GM18858 (cell line): ENCODE measurements at regions not wholly inside any gene's neighbourhood (a gene's known extent, or its start where the extent isn't known, plus 50 kb on each side); places are given as distances from the start of the nearest gene placed in this dataset.

Source experiments
- ATAC-seq: cut with Tn5 transposase; IDR thresholded peaks from one replicate; pipeline ENCODE4 v1.9.1; 2021; ENCODE audit not compliant: unreplicated experiment

- no peak for ATAC-seq
Measured at GRCh38 chr9:20012232-20012631, 223.4 kb upstream of the SLC24A2 start.

DNA sequence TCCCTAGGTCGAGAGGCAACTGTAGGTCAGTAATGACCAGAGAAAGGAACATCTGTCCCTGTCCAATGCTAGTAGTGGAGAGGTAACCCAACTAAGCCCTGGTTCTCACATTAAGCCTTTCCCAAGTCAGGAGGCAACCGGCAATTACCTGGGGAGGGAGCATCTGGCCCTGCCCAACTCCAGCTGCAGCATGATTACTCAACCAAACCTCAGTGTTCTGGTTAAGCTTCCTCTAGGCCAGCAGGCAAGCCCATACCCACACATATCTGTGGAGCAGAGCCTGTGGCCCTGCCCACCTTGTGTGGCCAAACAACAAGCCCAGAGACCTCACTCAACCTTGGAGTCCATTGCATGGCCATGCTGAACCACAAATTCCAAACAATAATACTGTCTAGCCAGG lies 220.8 kb upstream of the SLC24A2 start:
- no peak for ATAC-seq

DNA sequence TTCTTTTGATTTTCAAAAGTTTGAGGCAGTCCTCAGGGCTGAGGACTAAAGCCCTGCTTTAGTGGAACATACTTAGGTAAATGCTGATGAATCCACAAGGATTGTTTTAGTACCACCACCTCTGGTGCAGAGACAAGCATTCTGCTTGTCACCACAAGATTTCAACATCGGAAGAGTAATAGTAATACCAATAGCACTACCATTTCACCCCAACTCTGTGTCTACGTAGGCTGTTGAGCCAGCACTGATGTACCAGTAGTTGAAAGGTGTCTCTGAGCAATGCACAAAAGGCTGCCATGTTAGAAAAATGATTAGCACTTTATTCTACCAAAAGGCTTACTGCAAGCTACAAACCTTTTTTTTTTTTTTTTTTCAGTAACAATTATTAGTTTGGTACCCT lies 213.2 kb upstream of the SLC24A2 start:
- ATAC-seq, result no peak

DNA sequence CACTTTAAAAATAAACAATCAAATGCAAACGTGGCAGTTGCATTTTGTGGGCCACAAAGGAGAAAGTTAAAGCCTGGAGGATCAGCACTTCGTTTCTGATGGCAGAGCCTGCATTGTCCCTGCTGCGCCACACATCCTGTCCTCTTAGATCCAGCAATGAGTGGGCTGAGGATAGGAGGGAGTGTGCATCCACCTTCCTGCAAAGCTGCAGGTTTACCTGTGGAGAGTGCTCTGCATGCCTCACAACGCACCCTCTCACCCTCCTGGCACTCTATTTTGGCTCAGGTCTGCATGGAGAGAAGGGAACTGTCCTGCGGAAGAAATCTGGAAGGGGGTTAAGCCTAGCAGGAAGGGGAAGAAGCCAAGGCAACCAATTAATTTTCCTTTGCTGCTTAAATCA lies 212.2 kb upstream of the SLC24A2 start:
- ATAC-seq, result no peak

DNA sequence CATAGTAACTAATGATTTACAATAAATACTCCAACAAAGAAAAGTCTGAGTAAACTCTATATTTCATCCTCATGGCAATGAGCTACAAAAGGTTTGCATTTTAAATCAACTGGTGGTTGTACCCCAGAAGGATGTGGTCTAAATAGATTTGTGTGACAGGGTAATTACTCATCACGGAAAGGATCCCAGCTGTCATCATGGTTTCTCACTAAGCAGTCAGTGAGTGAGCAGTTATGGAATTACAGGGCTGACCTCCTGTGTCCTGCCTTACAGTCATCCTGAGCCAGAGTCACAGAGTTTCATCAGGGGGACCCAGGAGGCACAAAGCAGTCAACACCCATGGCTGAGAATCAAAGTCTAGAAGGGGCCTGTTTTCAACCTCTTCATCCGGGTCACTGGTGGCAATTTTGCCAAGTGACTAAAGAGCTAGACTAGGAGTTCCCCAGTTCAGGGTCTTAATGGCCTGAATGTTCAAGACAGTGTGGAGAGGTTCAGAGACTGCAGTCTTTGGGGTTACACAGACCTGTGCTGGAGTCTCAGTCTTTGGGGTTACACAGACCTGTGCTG lies 210.7 kb upstream of the SLC24A2 start:
- ATAC-seq, result peak; percentile 92

- ATAC-seq, result peak; percentile 33
Measured at GRCh38 chr9:19998823-19999455, 210.1 kb upstream of the SLC24A2 start.

GRCh38 chr9:19998153-19998552 lies 209.3 kb upstream of the SLC24A2 start:
- no peak for ATAC-seq

GRCh38 chr9:19995619-19996018 lies 206.8 kb upstream of the SLC24A2 start:
- no peak for ATAC-seq

DNA sequence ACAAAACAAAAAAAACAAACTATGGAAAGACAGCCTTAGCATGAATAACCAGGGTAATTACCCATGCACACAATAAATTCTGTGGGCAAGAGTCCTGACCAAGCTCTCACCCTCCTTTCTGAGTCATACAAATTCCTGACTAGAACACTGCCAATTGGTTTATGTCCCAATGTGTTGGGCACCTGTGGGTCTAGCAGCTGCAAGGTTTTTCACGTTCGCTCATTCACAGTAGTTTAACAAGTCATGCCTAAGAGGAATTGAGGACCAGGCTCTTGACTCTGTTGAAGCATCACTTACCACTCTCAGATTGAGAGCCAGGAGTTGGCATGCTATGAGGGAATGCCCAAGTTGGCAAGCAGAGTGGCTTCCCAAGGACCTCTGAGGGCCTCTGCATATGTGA lies 205.5 kb upstream of the SLC24A2 start:
- no peak for ATAC-seq

DNA sequence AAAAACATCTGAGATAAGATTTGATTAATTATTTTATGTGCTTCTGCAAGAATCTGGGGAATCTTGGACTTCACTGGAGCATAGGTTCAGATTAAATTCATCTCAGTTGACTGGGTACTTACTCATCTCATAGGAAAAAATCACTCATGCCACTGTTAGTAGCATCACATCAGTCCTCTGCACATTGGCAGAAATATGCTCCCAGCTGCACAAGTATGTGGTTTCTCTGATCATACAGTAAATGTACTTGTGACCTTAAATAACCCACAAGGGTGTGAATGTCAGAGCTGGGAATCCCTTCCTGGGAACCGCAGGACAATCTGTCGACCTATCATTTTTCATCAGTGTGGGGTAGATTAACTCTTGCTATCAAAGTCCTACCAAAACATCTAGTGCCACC lies 203.7 kb upstream of the SLC24A2 start:
- no peak for ATAC-seq

DNA sequence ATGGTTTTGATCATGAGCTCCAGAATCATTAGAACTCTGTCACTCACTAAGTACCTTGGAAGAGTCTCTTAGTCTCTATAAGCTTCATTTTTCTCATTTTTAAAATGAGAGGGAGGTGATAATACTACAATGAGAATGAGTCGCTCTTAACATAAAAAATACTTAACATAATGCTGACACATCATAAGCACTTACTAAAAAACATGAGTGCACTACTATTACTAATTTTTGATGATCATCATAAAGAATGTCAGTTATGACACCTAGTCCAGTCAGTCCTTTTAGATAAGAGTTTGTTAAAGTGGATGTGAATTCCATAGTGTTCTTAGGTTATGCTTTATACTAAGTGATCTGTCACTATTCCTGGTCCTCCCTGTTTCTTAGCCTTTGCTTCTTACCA lies 200.4 kb upstream of the SLC24A2 start:
- no peak for ATAC-seq

GRCh38 chr9:19988281-19988680 lies 199.4 kb upstream of the SLC24A2 start:
- ATAC-seq, result no peak

DNA sequence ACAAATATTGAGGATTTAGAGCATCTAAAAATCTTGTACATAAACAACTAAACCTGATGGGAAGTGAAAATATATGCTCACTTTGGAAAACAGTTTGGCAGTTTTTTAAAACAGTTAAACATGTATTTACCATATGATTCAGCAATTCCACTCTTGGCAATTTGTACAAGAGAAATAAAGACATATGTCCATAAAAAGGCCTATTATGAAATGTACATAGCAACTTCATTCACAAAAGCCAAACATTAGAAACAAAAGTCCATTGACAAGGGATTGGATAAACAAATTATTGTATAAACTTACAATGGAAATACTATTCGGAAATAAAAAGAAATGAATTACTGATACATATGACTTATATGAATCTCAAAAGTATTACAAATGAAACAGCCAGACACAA lies 196.2 kb upstream of the SLC24A2 start:
- no peak for ATAC-seq

GRCh38 chr9:19976226-19976625 lies 187.4 kb upstream of the SLC24A2 start:
- ATAC-seq, result peak; percentile 63

DNA sequence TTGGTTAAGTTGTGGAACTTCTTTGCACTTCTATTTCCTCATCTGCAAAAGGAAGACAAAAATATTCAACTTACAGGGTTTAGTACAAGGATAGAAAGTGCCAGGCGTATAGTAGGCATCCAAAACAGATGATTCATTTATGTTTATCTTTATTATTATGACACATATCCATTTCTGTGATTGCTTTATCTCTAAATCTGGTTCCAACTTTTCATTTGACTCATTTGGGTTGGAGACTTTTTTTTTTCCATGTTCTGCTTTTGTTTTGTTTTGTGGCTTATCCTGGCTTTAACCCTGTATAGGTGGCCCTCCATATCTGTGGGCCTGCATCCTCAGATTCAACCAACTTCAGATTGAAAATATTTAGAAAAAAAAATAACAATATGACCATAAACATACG lies 186.7 kb upstream of the SLC24A2 start:
- no peak for ATAC-seq

GRCh38 chr9:19969721-19970120 lies 180.9 kb upstream of the SLC24A2 start:
- no peak for ATAC-seq

- ATAC-seq, result no peak
Measured at GRCh38 chr9:19967888-19968459, 179.1 kb upstream of the SLC24A2 start.

- ATAC-seq, result no peak
Measured at GRCh38 chr9:19967216-19967887, 178.5 kb upstream of the SLC24A2 start.

- no peak for ATAC-seq
Measured at GRCh38 chr9:19965336-19965735, 176.5 kb upstream of the SLC24A2 start.

DNA sequence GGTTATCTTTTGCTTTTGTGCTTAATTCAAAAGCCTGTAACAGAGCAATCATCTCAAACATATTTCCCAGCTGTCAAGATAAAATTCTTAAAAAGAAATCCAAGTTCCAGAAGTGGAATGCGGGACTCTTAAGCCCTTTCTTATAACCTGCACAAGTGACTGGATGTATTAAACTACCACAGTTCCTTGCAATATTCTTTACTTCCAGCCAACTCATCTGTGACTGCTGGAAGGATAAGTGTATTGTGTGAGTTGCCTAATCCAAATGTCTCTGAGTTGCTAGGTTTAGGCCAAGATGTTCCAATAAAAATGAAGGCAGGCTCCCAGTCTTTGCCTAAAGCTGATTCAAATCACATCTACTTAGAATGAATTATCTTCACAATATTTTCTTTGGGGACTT lies 159.2 kb upstream of the SLC24A2 start:
- no peak for ATAC-seq

DNA sequence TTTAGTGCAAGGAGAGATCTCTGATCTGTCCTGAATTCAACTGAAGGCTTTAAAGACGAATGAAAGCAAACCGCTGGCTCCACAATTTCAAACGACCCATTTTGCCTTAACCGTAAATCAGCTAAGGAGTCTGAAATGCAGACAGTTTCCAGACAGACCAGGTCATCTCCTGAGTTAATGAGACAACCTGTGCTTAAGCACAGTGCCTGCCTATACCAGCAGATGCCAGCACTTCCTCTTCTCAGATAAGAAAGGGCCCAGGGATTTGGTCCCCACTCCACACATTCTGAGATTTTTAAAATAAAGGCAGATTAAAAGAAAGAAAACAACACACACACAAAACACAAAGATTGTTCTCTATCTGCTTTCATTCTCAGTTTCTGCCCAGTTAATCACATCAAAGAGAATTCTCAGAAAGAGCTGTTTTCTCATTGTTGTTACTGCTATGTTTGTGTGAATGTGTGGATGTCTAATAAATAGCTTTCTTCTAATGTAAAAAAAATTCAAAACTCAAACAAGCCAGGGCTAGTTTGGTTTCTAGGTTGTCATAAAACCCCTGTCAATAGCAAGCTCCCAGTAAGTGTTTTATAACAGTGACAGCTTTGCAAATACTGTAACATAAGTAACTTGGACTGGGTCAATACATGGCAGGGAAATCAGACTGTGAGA lies 157.7 kb upstream of the SLC24A2 start:
- ATAC-seq, result peak; percentile 41

DNA sequence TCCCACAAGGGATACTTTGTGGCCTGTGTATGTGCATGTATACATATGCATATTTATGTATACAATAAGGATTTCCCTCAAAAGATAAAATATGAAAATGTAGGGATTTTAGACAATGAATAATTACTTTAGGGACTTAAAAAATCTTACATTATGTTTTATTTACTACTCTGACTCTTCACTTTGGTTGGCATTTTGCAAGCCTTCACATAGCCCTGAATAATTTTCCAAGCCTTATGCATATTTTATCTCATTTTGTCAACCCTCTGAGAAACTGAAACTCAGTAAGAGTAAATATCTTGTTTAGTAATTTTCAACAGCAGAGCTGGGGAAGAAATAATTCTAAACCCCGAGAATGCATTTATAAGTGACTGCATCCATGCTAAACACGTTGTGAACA lies 153.0 kb upstream of the SLC24A2 start:
- no peak for ATAC-seq
